GM18858 (cell line): ENCODE measurements at regions not wholly inside any gene's neighbourhood (a gene's known extent, or its start where the extent isn't known, plus 50 kb on each side); places are given as distances from the start of the nearest gene placed in this dataset.

Experiments
- ATAC-seq: cut with Tn5 transposase; IDR thresholded peaks from one replicate; pipeline ENCODE4 v1.9.1; 2021; ENCODE audit not compliant: unreplicated experiment

GRCh38 chr1:172973424-172973823 is 77.3 kb downstream of the TNFSF18 start:
- ATAC-seq = no peak

GRCh38 chr1:172976222-172977041 is 74.3 kb downstream of the TNFSF18 start:
- no peak for ATAC-seq

- no peak for ATAC-seq
Measured at GRCh38 chr1:172977296-172978017, 73.3 kb downstream of the TNFSF18 start.

GRCh38 chr1:172978595-172978994 is 72.1 kb downstream of the TNFSF18 start:
- ATAC-seq = no peak

- ATAC-seq = no peak
Measured at GRCh38 chr1:172979828-172980227, 70.9 kb downstream of the TNFSF18 start.

GRCh38 chr1:172980456-172980855 is 70.3 kb downstream of the TNFSF18 start:
- no peak for ATAC-seq

GRCh38 chr1:172980971-172981370 is 69.8 kb downstream of the TNFSF18 start:
- ATAC-seq = no peak
